ENCODE measurements at regions not wholly inside any gene's neighbourhood (a gene's known extent, or its start where the extent isn't known, plus 50 kb on each side); places are given as distances from the start of the nearest gene placed in this dataset.

DNA sequence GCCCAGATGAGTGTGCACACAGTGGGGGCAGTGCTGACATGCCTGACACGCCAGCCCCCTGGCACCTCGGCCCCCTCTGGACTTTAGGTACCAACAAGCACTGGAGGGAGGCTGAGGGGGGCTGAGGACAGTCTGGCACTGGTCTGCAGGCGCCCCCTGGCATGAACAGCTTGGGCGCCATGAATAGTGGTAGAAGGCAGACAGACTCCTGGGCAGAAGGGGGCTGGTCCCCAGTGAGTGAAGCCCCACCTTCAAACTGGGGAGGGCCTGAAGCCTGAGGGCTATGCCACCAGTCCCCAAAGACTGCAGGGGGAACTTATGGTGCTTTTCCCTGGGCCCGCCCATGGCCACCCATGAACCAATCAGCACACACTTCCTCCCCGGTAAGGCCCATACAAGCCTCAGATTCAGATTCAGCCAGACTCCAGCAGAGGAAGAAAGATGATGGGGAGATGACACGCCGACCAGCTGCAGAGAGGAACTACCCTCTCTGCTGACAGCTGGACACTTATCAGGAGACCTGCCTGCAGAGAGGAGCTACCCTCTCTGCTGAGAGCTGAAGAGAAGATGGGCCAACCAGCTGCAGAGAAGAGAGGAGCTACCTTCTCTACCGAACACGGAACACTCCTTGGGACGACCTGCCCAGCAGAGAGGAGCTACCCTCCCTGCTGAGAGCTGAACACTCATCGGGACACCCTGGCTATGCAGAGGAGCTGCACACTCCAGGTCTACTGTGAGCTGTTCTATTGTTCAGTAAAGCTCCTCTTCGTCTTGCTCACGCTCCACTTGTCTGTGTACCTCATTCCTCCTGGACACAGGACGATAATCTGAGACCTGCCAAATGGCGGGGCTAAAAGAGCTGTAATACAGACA is 324.5 kb downstream of the PCNX1 start:
- H3K27me3 ChIP-seq (replicated peaks in 1 of 7): no peaks in the 10 kb centered on the region
- peaks cover 0 to 20% (median 2%) of the 10 kb centered on the region in 6 donors for H3K4me1 ChIP-seq
- no peak for TF ChIP-seq POLR2A (IDR thresholded peaks at IDR 0.05)
- no peak for TF ChIP-seq POLR2AphosphoS5 (IDR thresholded peaks at IDR 0.05)
- TF ChIP-seq, protein P1, sequence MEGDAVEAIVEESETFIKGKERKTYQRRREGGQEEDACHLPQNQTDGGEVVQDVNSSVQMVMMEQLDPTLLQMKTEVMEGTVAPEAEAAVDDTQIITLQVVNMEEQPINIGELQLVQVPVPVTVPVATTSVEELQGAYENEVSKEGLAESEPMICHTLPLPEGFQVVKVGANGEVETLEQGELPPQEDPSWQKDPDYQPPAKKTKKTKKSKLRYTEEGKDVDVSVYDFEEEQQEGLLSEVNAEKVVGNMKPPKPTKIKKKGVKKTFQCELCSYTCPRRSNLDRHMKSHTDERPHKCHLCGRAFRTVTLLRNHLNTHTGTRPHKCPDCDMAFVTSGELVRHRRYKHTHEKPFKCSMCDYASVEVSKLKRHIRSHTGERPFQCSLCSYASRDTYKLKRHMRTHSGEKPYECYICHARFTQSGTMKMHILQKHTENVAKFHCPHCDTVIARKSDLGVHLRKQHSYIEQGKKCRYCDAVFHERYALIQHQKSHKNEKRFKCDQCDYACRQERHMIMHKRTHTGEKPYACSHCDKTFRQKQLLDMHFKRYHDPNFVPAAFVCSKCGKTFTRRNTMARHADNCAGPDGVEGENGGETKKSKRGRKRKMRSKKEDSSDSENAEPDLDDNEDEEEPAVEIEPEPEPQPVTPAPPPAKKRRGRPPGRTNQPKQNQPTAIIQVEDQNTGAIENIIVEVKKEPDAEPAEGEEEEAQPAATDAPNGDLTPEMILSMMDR (IDR thresholded peaks at IDR 0.05 in 8 of 11, conservative IDR thresholded peaks at IDR 0.05 in 3 of 11): no peak
- no peaks in the 10 kb centered on the region for H3K36me3 ChIP-seq
- H3K4me3 ChIP-seq: no peak overlapping the region
- intact Hi-C loops (cut with DNase I; ENCODE audit: low total_unique reads): no loop called here
- H3K27ac ChIP-seq: no peak overlapping the region
- no peaks in the 10 kb centered on the region for H3K9me3 ChIP-seq
- DNase-seq: no peak
- 82 to 94% (median 87%) methylated on average over 10 to 16 of the region's 16 CpGs for WGBS, 5 donors

DNA sequence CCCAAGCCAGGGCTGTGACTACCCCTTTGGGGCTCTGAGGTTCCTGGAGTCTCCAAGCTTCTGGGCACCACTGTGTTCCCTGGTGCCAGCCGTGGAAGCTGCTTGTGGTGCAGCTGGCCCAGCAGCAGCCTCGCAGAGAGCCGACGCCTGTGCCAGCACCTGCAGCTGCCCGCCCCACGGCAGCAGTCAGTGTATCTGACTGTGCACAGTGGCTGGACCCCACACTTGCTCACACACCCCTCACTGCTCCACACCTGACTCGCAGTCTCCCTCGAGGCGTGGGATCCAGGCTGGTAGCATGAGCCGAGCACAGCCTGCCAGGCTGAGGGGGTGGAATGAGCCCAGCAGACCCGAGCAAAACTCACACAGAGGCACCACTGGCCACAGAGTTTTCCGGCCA is 325.2 kb downstream of the PCNX1 start:
- no peak overlapping the region for H3K4me3 ChIP-seq
- intact Hi-C loops (cut with DNase I; ENCODE audit: low total_unique reads): no loop called here
- H3K4me1 ChIP-seq: peaks cover 0 to 20% (median 2%) of the 10 kb centered on the region in 6 donors
- no peaks in the 10 kb centered on the region for H3K27me3 ChIP-seq (replicated peaks in 1 of 7)
- H3K36me3 ChIP-seq: no peaks in the 10 kb centered on the region
- no peak for TF ChIP-seq POLR2A (IDR thresholded peaks at IDR 0.05)
- TF ChIP-seq POLR2AphosphoS5 (IDR thresholded peaks at IDR 0.05): no peak
- TF ChIP-seq, protein P1 (IDR thresholded peaks at IDR 0.05 in 8 of 11, conservative IDR thresholded peaks at IDR 0.05 in 3 of 11): no peak
- DNase-seq: no peak
- WGBS, 5 donors: 93 to 97% (median 94%) methylated on average over 6 to 12 of the region's 12 CpGs
- no peaks in the 10 kb centered on the region for H3K9me3 ChIP-seq
- no peak overlapping the region for H3K27ac ChIP-seq

DNA sequence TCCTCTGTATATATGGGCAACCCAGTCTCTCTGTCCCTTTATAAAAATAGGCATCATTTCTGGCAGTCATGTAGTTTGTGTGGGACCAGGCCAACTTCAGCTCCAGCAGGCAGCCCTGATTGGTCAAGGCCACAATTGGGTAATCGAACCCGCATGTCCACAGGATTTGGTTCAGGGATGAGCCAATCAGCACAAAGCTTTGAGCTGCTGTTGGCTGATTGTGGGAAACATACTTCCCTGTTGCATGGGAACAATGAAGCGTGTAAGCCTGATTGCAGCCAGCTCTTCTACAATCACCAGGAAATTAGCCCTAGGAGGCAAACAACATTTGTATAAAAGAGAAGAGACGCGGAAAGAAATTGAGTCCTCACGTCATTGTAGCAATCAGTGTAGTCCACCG is 328.6 kb downstream of the PCNX1 start:
- Histone ChIP-seq H3K36me3 (no peaks in the 10 kb centered on the region), H3K9me3 (no peaks in the 10 kb centered on the region), H3K4me3 (no peak overlapping the region), H3K4me1 (peaks cover 0 to 25% (median 2%) of the 10 kb centered on the region in 6 donors), H3K27me3 (replicated peaks in 1 of 7) (no peaks in the 10 kb centered on the region), H3K27ac (peak overlapping the region in 6 of 8 donors; percentile 21 to 71 (median 52))
- TF ChIP-seq, protein P1 (IDR thresholded peaks at IDR 0.05 in 8 of 11, conservative IDR thresholded peaks at IDR 0.05 in 3 of 11): no peak
- TF ChIP-seq POLR2A (IDR thresholded peaks at IDR 0.05): no peak
- no peak for TF ChIP-seq POLR2AphosphoS5 (IDR thresholded peaks at IDR 0.05)
- DNase-seq: no peak
- intact Hi-C loops (cut with DNase I; ENCODE audit: low total_unique reads): no loop called here
- WGBS, 5 donors: 58 to 70% (median 60%) methylated on average over 7 of the region's 7 CpGs

DNA sequence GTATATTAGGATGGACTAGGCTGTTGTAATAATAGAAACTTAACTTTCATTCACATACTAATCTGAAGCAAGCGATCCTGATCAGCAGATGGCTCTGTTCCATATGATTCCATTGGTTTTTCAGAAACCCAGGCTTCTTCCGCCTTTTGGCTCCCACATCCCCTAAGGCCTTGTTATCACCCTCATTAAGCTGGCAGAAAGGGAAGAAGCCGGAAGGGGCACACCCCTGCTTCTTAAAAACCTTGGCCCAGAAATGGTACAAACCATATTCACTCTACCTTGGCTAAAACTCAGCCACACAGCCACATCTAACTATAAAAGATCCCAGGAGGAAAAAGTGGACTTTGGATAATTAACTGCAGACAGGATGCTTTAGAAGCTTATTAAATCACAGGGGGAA is 329.2 kb downstream of the PCNX1 start:
- Histone ChIP-seq H3K36me3 (no peaks in the 10 kb centered on the region), H3K4me1 (peaks cover 0 to 25% (median 2%) of the 10 kb centered on the region in 6 donors), H3K4me3 (no peak overlapping the region), H3K27me3 (replicated peaks in 1 of 7) (no peaks in the 10 kb centered on the region), H3K9me3 (no peaks in the 10 kb centered on the region), H3K27ac (peak overlapping the region in 6 of 8 donors; percentile 21 to 71 (median 52))
- 67 to 79% (median 75%) methylated on average over 3 of the region's 3 CpGs for WGBS, 5 donors
- TF ChIP-seq POLR2AphosphoS5 (IDR thresholded peaks at IDR 0.05): no peak
- no peak for TF ChIP-seq POLR2A (IDR thresholded peaks at IDR 0.05)
- TF ChIP-seq, protein P1 (IDR thresholded peaks at IDR 0.05 in 8 of 11, conservative IDR thresholded peaks at IDR 0.05 in 3 of 11): no peak
- intact Hi-C loops (cut with DNase I; ENCODE audit: low total_unique reads): no loop called here
- DNase-seq: no peak
